Panc1 (cell line): ENCODE measurements at regions not wholly inside any gene's neighbourhood (a gene's known extent, or its start where the extent isn't known, plus 50 kb on each side); places are given as distances from the start of the nearest gene placed in this dataset.

ENCODE experiments used
- CTCF ChIP-seq: fragments of 450-650 bp; IDR thresholded peaks from 2 replicates; pipeline ENCODE4 v1.5.1; 2017; ENCODE audit warnings: mild to moderate bottlenecking
- POLR2AphosphoS5 ChIP-seq: IDR thresholded peaks from 2 replicates; pipeline ENCODE4 v1.6.1; 2012; ENCODE audit warnings: mild to moderate bottlenecking, low read depth, low read length, moderate library complexity
- SIN3A ChIP-seq: IDR thresholded peaks from 2 replicates; pipeline ENCODE4 v1.6.1; 2012; ENCODE audit warnings: low read depth, mild to moderate bottlenecking, low read length, moderate library complexity, borderline replicate concordance; ENCODE audit not compliant: insufficient read depth

- no peak for TF ChIP-seq CTCF
- no peak for TF ChIP-seq POLR2AphosphoS5
- no peak for TF ChIP-seq SIN3A
Measured at GRCh38 chr11:120010775-120011174, 127.1 kb downstream of the TRIM29 start.
